ENCODE measurements at regions not wholly inside any gene's neighbourhood (a gene's known extent, or its start where the extent isn't known, plus 50 kb on each side); places are given as distances from the start of the nearest gene placed in this dataset.

DNA sequence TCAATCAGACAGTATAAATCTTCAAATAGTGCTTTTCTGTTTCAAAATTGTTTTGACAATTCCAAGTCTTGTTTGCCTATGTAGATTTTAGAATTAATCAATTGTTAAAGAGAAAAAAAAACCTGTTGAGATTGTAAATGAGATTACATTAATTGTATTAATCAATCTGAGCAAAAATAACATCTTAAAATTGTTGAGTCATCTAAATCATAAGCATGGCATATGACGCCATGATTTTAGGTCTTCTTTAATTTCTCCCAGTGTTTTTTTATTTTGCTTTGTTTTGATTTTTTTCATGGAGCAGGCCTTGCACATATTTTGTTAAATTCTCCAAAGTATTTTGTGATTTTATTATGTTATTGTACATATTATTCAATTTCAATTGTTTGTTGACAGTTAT lies 988.0 kb upstream of the SEMA6A start:
- DNase-seq (ENCODE audit: low read depth) (no peak), FAIRE-seq (no peak)
- Histone ChIP-seq H3K27me3 (ENCODE audit: control insufficient read depth, insufficient read depth, low read length) (no peaks in the 10 kb centered on the region), H3K4me3 (ENCODE audit: low read depth, low read length) (no peak overlapping the region), H3K36me3 (ENCODE audit: control insufficient read depth, insufficient read depth, low read length) (no peaks in the 10 kb centered on the region)
- no peak for TF ChIP-seq CTCF (IDR thresholded peaks at IDR 0.05; ENCODE audit: insufficient read depth, low read length, severe bottlenecking)

GRCh38 chr5:117561531-117561930 lies 986.9 kb upstream of the SEMA6A start:
- no peak for TF ChIP-seq CTCF (IDR thresholded peaks at IDR 0.05; ENCODE audit: insufficient read depth, low read length, severe bottlenecking)
- no peaks in the 10 kb centered on the region for H3K36me3 ChIP-seq (ENCODE audit: control insufficient read depth, insufficient read depth, low read length)
- no peaks in the 10 kb centered on the region for H3K27me3 ChIP-seq (ENCODE audit: control insufficient read depth, insufficient read depth, low read length)
- no peak overlapping the region for H3K4me3 ChIP-seq (ENCODE audit: low read depth, low read length)
- FAIRE-seq = no peak
- DNase-seq (ENCODE audit: low read depth) = no peak

DNA sequence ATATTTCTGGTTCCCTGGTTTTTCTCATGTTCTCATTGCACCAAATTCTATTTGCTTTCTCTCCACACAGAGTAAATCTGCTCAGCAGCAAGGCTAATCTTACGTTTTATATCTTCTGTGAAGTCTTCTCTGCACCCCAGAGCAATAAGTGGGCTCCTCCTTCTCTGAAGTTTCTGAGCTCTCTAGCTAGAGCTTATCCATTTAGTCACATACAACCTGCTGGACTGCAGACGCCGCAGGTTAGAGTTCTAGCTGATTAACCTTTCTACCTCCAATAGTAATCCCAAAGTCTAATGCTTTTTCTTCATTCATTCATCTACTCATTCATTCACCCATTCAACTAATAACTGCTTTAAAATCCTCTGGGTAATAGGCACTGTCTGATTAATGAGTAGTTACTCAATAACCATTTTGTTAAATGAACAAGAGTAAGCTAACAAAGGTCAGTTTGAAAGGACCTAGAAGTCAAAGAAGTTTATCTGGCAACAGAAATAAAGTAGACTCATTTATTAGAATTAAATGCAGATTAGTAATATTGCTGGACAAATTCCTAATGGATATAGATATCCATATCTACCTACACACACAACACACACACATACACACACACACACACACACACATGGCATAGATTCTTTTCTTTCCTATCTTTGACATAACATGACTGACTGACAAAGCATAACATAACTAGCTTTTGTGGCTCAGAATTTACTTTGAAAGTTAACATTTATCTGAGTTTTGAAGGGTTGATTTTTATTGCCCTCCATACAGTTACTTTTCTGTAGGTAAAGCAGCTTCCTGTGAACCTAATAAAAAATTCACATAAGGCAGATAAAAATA lies 984.6 kb upstream of the SEMA6A start:
- Histone ChIP-seq H3K4me3 (ENCODE audit: low read depth, low read length) (no peak overlapping the region), H3K27me3 (ENCODE audit: control insufficient read depth, insufficient read depth, low read length) (no peaks in the 10 kb centered on the region), H3K36me3 (ENCODE audit: control insufficient read depth, insufficient read depth, low read length) (no peaks in the 10 kb centered on the region)
- FAIRE-seq = no peak
- DNase-seq (ENCODE audit: low read depth) = no peak
- TF ChIP-seq CTCF (IDR thresholded peaks at IDR 0.05; ENCODE audit: insufficient read depth, low read length, severe bottlenecking) = no peak

- no peak overlapping the region for H3K4me3 ChIP-seq (ENCODE audit: low read depth, low read length)
- no peaks in the 10 kb centered on the region for H3K36me3 ChIP-seq (ENCODE audit: control insufficient read depth, insufficient read depth, low read length)
- no peak for FAIRE-seq
- no peak for DNase-seq (ENCODE audit: low read depth)
- no peak for TF ChIP-seq CTCF (IDR thresholded peaks at IDR 0.05; ENCODE audit: insufficient read depth, low read length, severe bottlenecking)
- H3K27me3 ChIP-seq (ENCODE audit: control insufficient read depth, insufficient read depth, low read length) = no peaks in the 10 kb centered on the region
Observed at GRCh38 chr5:117551236-117551635, 976.6 kb upstream of the SEMA6A start.

DNA sequence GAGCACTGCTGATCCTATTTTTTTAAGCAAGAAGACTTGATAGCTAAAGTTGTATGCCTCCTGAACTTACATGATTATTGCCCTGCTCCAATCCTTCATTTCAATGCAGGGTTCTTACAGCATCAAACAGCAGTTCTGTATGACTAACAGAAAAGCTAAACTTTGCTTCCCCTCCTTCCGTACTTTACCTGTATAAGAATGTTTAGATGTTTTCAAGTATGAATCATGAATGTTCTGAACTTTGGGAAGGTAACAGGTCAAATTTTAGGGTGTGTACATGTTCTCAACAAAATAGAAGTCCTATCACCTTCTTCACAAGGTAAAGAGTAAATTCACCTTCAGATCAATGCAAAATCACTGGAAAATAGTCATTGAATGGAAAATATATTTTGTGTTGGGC lies 972.6 kb upstream of the SEMA6A start:
- Histone ChIP-seq H3K36me3 (ENCODE audit: control insufficient read depth, insufficient read depth, low read length) (no peaks in the 10 kb centered on the region), H3K27me3 (ENCODE audit: control insufficient read depth, insufficient read depth, low read length) (no peaks in the 10 kb centered on the region), H3K4me3 (ENCODE audit: low read depth, low read length) (no peak overlapping the region)
- FAIRE-seq (no peak), DNase-seq (ENCODE audit: low read depth) (peak; percentile 59)
- TF ChIP-seq CTCF (IDR thresholded peaks at IDR 0.05; ENCODE audit: insufficient read depth, low read length, severe bottlenecking) = no peak

- Histone ChIP-seq H3K36me3 (ENCODE audit: control insufficient read depth, insufficient read depth, low read length) (no peaks in the 10 kb centered on the region), H3K4me3 (ENCODE audit: low read depth, low read length) (no peak overlapping the region), H3K27me3 (ENCODE audit: control insufficient read depth, insufficient read depth, low read length) (no peaks in the 10 kb centered on the region)
- TF ChIP-seq CTCF (IDR thresholded peaks at IDR 0.05; ENCODE audit: insufficient read depth, low read length, severe bottlenecking) = no peak
- FAIRE-seq (no peak), DNase-seq (ENCODE audit: low read depth) (no peak)
Observed at GRCh38 chr5:117539692-117540091, 965.1 kb upstream of the SEMA6A start.

Measured in bronchial epithelial cell (primary cell).